T-helper 1 cell treated with Interleukin-12 subunit alpha and Interleukin-12 subunit beta and Interleukin-4 antibody, amounts not matched to agents 30 μg/mL and 1 μg/mL, for 36 hours (primary cell): ENCODE measurements at regions not wholly inside any gene's neighbourhood (a gene's known extent, or its start where the extent isn't known, plus 50 kb on each side); places are given as distances from the start of the nearest gene placed in this dataset.
A peak's percentile ranks its signal among the peaks of the same experiment; 100 is the strongest.

Experiments
- H3K27ac Mint-ChIP-seq: one replicate; pipeline ENCODE4 v1.8.0; 2021; ENCODE audit warnings: mild to moderate bottlenecking, mixed read lengths
- H3K27me3 Mint-ChIP-seq: one replicate; pipeline ENCODE4 v1.8.0; 2021; ENCODE audit warnings: low read depth, mixed read lengths
- H3K36me3 Mint-ChIP-seq: one replicate; pipeline ENCODE4 v1.8.0; 2021; ENCODE audit warnings: low read depth, mixed read lengths
- H3K4me1 Mint-ChIP-seq: one replicate; pipeline ENCODE4 v1.8.0; 2021; ENCODE audit warnings: low read depth, mixed read lengths
- H3K4me3 Mint-ChIP-seq: one replicate; pipeline ENCODE4 v1.8.0; 2021; ENCODE audit warnings: mild to moderate bottlenecking, moderate library complexity, mixed read lengths
- H3K9me3 Mint-ChIP-seq: one replicate; pipeline ENCODE4 v1.8.0; 2021; ENCODE audit warnings: mixed read lengths

- no peak overlapping the region for H3K27ac Mint-ChIP-seq
- H3K4me3 Mint-ChIP-seq: no peak overlapping the region
- H3K9me3 Mint-ChIP-seq: peaks cover 10% of the 10 kb centered on the region
- no peaks in the 10 kb centered on the region for H3K4me1 Mint-ChIP-seq
- H3K36me3 Mint-ChIP-seq: peaks cover 3% of the 10 kb centered on the region
- no peaks in the 10 kb centered on the region for H3K27me3 Mint-ChIP-seq
Measured at GRCh38 chr5:82396396-82396795, 118.2 kb upstream of the RPS23 start.

- Mint-ChIP-seq H3K9me3 (peaks cover 8% of the 10 kb centered on the region), H3K27me3 (no peaks in the 10 kb centered on the region), H3K4me3 (no peak overlapping the region), H3K36me3 (peaks cover 4% of the 10 kb centered on the region), H3K4me1 (peaks cover 7% of the 10 kb centered on the region), H3K27ac (no peak overlapping the region)
Measured at GRCh38 chr5:82393951-82394350, 115.8 kb upstream of the RPS23 start.

- Mint-ChIP-seq H3K36me3 (peaks cover 15% of the 10 kb centered on the region), H3K27ac (no peak overlapping the region), H3K4me1 (peaks cover 15% of the 10 kb centered on the region), H3K27me3 (no peaks in the 10 kb centered on the region), H3K9me3 (peaks cover 12% of the 10 kb centered on the region), H3K4me3 (no peak overlapping the region)
Measured at GRCh38 chr5:82390088-82390487, 111.9 kb upstream of the RPS23 start.

GRCh38 chr5:82389347-82389746 lies 111.2 kb upstream of the RPS23 start:
- Mint-ChIP-seq H3K27ac (peak overlapping the region; percentile 77), H3K36me3 (peaks cover 18% of the 10 kb centered on the region), H3K4me3 (peak overlapping the region; percentile 45), H3K4me1 (peaks cover 19% of the 10 kb centered on the region), H3K27me3 (no peaks in the 10 kb centered on the region), H3K9me3 (peaks cover 12% of the 10 kb centered on the region)

- Mint-ChIP-seq H3K27me3 (no peaks in the 10 kb centered on the region), H3K36me3 (peaks cover 26% of the 10 kb centered on the region), H3K9me3 (peaks cover 16% of the 10 kb centered on the region), H3K4me3 (no peak overlapping the region), H3K27ac (no peak overlapping the region), H3K4me1 (peaks cover 21% of the 10 kb centered on the region)
Measured at GRCh38 chr5:82388181-82388580, 110.0 kb upstream of the RPS23 start.

DNA sequence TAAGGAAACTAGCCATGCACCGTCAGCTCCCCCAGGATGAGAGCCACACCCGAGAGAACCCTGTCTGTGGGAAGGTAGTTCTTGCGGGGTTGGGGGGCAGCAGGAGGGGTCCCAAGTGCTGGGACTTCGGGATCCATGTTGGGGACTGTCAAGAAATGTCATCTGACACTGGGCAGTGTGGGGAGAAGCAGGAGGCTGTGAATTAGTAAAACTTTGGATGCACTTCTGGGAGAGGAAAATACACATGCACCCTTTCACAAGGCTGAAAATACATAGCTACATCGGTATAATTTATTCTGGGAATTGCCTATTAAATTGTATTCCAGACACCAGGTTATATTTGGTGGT lies 109.6 kb upstream of the RPS23 start:
- H3K27ac Mint-ChIP-seq: no peak overlapping the region
- peaks cover 21% of the 10 kb centered on the region for H3K4me1 Mint-ChIP-seq
- H3K9me3 Mint-ChIP-seq: peaks cover 18% of the 10 kb centered on the region
- H3K36me3 Mint-ChIP-seq: peaks cover 29% of the 10 kb centered on the region
- no peaks in the 10 kb centered on the region for H3K27me3 Mint-ChIP-seq
- H3K4me3 Mint-ChIP-seq: no peak overlapping the region

DNA sequence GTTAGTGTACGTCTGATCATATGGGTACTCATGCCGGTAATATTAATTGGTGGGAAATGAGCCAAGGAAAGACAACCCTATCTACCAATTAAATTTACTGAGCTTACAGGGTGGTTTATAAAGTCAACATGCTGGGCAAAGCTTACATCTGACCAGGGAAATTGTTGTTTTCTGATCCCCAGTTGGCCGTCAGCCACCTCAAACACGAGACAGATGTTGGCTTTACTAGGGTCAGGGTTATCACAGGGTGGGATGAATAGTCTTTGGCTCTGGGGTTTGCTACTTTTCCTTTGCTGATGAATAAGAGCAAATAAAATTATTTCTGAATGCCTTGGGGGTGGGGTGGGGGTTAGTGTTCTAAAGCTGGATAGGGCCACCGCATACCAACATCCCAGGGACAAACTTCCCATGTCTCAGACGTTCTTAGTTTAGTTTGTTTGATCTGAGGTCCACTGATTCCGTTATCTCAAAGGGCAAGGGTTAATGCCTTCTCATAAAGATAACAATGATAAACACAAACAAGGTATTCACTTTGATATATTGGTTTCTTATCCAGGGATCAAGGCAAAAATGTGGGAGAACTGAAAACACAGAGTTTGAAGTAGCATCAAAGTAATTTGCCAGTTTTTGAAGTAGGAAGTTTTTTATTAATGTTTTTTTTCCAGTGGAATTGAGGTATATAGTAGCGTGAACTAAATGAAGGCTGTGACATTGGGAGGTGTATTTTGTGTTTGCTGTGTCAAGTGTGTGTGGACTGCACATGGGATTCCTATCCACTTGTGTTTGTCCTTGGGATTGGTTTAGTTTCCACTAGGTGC lies 109.1 kb upstream of the RPS23 start:
- Mint-ChIP-seq H3K27me3 (no peaks in the 10 kb centered on the region), H3K4me1 (peaks cover 21% of the 10 kb centered on the region), H3K36me3 (peaks cover 29% of the 10 kb centered on the region), H3K9me3 (peaks cover 18% of the 10 kb centered on the region), H3K4me3 (no peak overlapping the region), H3K27ac (no peak overlapping the region)

DNA sequence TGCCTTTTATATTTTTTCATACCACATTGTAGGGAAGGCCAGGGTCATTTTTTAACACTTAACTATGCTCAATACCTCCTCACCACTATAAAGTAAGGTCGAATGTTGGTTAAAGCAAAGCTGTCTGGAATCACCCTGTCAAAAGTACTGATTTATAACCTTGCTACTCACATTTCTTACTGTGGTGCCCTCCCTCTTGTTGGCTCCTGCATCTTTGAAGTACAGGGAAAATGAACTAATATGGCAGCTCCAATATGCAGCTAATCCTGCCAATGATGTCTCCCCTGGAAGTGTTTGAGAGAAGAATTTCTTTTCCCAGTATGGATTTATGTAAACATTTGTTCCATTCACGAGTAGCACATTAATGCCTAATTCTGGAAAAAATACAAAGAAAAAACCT lies 108.4 kb upstream of the RPS23 start:
- Mint-ChIP-seq H3K27ac (no peak overlapping the region), H3K9me3 (peaks cover 14% of the 10 kb centered on the region), H3K36me3 (peaks cover 28% of the 10 kb centered on the region), H3K4me1 (peaks cover 21% of the 10 kb centered on the region), H3K4me3 (no peak overlapping the region), H3K27me3 (no peaks in the 10 kb centered on the region)

DNA sequence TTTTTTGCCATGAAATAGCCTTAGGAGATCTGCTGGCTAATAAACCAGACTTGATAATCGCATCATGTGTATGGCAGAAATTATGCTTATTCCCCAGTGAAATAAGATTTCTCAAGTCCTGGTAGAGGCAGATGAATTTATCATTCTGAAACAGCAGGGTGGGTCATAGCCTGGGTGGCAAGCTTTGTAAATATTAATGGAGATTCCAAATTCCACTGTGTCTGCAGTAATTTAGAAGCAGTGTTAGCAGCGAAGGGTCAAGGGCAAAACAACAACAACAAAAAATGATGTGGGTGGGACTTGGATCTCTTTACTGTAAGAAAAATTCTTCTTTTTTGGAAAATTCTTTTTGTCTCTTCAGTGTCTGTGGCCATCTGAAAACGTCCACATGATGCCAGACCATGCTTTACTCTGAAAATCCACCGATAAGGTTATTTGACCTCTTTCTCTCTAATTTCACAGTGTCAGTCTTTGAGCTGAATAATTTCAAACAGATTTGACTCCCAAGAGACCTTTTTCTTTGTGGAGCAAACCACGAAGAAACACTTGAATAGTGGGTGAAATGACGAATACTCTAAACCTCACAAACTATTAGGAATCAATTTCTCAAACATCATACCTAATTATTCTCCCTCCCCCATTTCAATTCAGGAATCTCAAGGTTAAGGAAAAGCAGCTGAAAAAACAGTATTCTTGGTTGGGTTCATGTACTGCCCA lies 106.0 kb upstream of the RPS23 start:
- H3K27ac Mint-ChIP-seq: no peak overlapping the region
- peaks cover 16% of the 10 kb centered on the region for H3K4me1 Mint-ChIP-seq
- H3K27me3 Mint-ChIP-seq: no peaks in the 10 kb centered on the region
- peaks cover 22% of the 10 kb centered on the region for H3K9me3 Mint-ChIP-seq
- H3K4me3 Mint-ChIP-seq: no peak overlapping the region
- H3K36me3 Mint-ChIP-seq: peaks cover 41% of the 10 kb centered on the region

- Mint-ChIP-seq H3K4me3 (no peak overlapping the region), H3K4me1 (peaks cover 16% of the 10 kb centered on the region), H3K36me3 (peaks cover 51% of the 10 kb centered on the region)
Measured at GRCh38 chr5:82381591-82381990, 103.4 kb upstream of the RPS23 start.

DNA sequence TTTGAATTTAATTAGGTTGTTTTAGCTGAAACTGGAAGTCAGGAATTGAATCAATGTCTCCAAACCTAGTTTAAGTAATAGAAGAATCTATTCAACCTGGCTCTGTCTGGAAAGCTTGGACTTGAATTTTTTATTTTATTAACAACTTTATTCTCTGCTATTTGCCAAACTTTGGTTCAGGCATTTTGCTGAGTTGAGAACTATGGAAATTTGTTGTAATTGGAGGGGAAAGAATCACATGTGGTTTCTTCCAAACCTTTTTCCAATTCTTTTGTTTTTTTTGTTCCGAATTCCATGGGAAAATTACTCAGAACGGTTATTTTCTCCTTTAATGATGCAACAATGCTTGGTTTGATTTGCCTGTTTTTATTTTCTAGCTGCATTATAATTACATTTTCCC lies 98.2 kb upstream of the RPS23 start:
- H3K36me3 Mint-ChIP-seq: peaks cover 56% of the 10 kb centered on the region
- H3K4me1 Mint-ChIP-seq: peaks cover 24% of the 10 kb centered on the region
- H3K27ac Mint-ChIP-seq: no peak overlapping the region
- H3K9me3 Mint-ChIP-seq: peaks cover 56% of the 10 kb centered on the region
- H3K27me3 Mint-ChIP-seq: no peaks in the 10 kb centered on the region
- H3K4me3 Mint-ChIP-seq: no peak overlapping the region

More at GRCh38 chr5:82381591-82381990, 103.4 kb upstream of the RPS23 start:
- Mint-ChIP-seq H3K27me3 (no peaks in the 10 kb centered on the region), H3K27ac (no peak overlapping the region), H3K9me3 (peaks cover 33% of the 10 kb centered on the region)

GRCh38 chr5:82375488-82376244 lies 97.5 kb upstream of the RPS23 start:
- peaks cover 55% of the 10 kb centered on the region for H3K9me3 Mint-ChIP-seq
- no peak overlapping the region for H3K4me3 Mint-ChIP-seq
- H3K27ac Mint-ChIP-seq: peak overlapping the region; percentile 12
- H3K4me1 Mint-ChIP-seq: peaks cover 24% of the 10 kb centered on the region
- H3K36me3 Mint-ChIP-seq: peaks cover 54% of the 10 kb centered on the region
- no peaks in the 10 kb centered on the region for H3K27me3 Mint-ChIP-seq

DNA sequence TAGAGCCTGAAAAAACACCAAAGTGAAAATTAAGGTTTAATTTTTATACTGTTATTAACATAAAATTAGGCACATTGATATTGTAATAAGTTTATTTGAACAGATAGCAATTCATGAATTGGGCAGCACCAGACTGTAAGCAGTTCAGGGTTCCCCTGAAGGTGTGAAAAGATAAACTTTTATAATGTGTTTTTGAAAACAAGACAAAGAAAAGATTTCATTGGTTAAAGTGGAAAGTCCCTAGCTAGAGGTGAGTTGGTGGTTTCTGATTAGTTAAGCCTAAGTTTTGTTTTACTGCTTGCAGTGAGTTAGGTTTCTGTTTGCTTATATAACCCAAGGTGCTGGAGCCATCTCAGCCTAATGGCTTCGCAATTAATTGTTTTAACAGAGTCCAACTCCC lies 96.5 kb upstream of the RPS23 start:
- Mint-ChIP-seq H3K27me3 (no peaks in the 10 kb centered on the region), H3K4me3 (no peak overlapping the region), H3K27ac (peak overlapping the region; percentile 84), H3K9me3 (peaks cover 47% of the 10 kb centered on the region), H3K4me1 (peaks cover 24% of the 10 kb centered on the region), H3K36me3 (peaks cover 46% of the 10 kb centered on the region)

- Mint-ChIP-seq H3K4me3 (no peak overlapping the region), H3K9me3 (peaks cover 15% of the 10 kb centered on the region), H3K36me3 (peaks cover 15% of the 10 kb centered on the region), H3K4me1 (peaks cover 31% of the 10 kb centered on the region), H3K27ac (no peak overlapping the region), H3K27me3 (no peaks in the 10 kb centered on the region)
Measured at GRCh38 chr5:82367930-82368329, 89.8 kb upstream of the RPS23 start.
